ENCODE measurements at regions not wholly inside any gene's neighbourhood (a gene's known extent, or its start where the extent isn't known, plus 50 kb on each side); places are given as distances from the start of the nearest gene placed in this dataset.

GRCh38 chr2:57107353-57107752, 923.6 kb downstream of the CCDC85A start:
- TF ChIP-seq CTCF (IDR thresholded peaks at IDR 0.05; ENCODE audit: extremely low read depth in 1 of 2, insufficient read depth in 1 of 2, low read depth in 1 of 2, low read length in 2 of 2): no peak
- TF ChIP-seq POLR2AphosphoS5 (IDR thresholded peaks at IDR 0.05; ENCODE audit: insufficient read depth, low read depth, low read length): no peak
- TF ChIP-seq JUN (IDR thresholded peaks at IDR 0.05; ENCODE audit: borderline replicate concordance, insufficient read depth, insufficient read length, low read depth): no peak
- no peak for TF ChIP-seq EZH2 (IDR thresholded peaks at IDR 0.05; ENCODE audit: borderline replicate concordance, low read depth, low read length, severe bottlenecking)
- no peak for TF ChIP-seq GATA2 (IDR thresholded peaks at IDR 0.05; ENCODE audit: insufficient read depth, insufficient read length, low read depth, low read length)

Data from endothelial cell of umbilical vein (primary cell).